ENCODE measurements at regions not wholly inside any gene's neighbourhood (a gene's known extent, or its start where the extent isn't known, plus 50 kb on each side); places are given as distances from the start of the nearest gene placed in this dataset.

GRCh38 chr3:99317201-99317600 is 321.2 kb upstream of the COL8A1 start:
- TF ChIP-seq, protein P1, sequence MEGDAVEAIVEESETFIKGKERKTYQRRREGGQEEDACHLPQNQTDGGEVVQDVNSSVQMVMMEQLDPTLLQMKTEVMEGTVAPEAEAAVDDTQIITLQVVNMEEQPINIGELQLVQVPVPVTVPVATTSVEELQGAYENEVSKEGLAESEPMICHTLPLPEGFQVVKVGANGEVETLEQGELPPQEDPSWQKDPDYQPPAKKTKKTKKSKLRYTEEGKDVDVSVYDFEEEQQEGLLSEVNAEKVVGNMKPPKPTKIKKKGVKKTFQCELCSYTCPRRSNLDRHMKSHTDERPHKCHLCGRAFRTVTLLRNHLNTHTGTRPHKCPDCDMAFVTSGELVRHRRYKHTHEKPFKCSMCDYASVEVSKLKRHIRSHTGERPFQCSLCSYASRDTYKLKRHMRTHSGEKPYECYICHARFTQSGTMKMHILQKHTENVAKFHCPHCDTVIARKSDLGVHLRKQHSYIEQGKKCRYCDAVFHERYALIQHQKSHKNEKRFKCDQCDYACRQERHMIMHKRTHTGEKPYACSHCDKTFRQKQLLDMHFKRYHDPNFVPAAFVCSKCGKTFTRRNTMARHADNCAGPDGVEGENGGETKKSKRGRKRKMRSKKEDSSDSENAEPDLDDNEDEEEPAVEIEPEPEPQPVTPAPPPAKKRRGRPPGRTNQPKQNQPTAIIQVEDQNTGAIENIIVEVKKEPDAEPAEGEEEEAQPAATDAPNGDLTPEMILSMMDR (IDR thresholded peaks at IDR 0.05), result no peak
- TF ChIP-seq POLR2A (IDR thresholded peaks at IDR 0.05), result no peak
